Kidney (tissue), 13 donors: ENCODE measurements at regions not wholly inside any gene's neighbourhood (a gene's known extent, or its start where the extent isn't known, plus 50 kb on each side); places are given as distances from the start of the nearest gene placed in this dataset.

Source experiments
- DNase-seq, 5 donors: peaks; one replicate each; pipeline ENCODE4 v3.0.0-alpha.2; 2013 to 2020
- FAIRE-seq: peaks from 2 replicates; lab custom pipeline; 2012; peaks lifted over from hg19 to GRCh38; lab: Jason Lieb, UNC
- H3K27ac ChIP-seq, 2 donors: one replicate each; pipeline ENCODE4 v1.7.0; 2013; ENCODE audit warnings: low read depth in 2 of 2, low read length in 2 of 2, inconsistent platforms in 1 of 2
- H3K27me3 ChIP-seq: one replicate; pipeline ENCODE4 v1.7.1; 2013; ENCODE audit warnings: low read length, inconsistent platforms; ENCODE audit not compliant: control insufficient read depth, insufficient read depth
- H3K36me3 ChIP-seq, 3 donors: one replicate each; pipeline versions ENCODE4 v1.7.0 to v1.7.1; 2013; ENCODE audit warnings: low read length in 3 of 3, control low read depth in 1 of 3, inconsistent platforms in 1 of 3; ENCODE audit not compliant: insufficient read depth in 3 of 3, control insufficient read depth in 2 of 3
- H3K4me1 ChIP-seq, 3 donors: one replicate each; pipeline versions ENCODE4 v1.7.0 to v1.7.1; 2013; ENCODE audit warnings: low read length in 3 of 3, inconsistent platforms in 1 of 3, low read depth in 1 of 3; ENCODE audit not compliant: control insufficient read depth in 2 of 3, insufficient read depth in 2 of 3
- H3K4me3 ChIP-seq, 3 donors: one replicate each; pipeline versions ENCODE4 v1.7.0 to v1.8.1; 2013; ENCODE audit warnings: low read length in 3 of 3, control low read depth in 1 of 3, inconsistent platforms in 1 of 3
- H3K9ac ChIP-seq, 3 donors: one replicate each; pipeline versions ENCODE4 v1.7.0 to v1.7.1; 2013; ENCODE audit warnings: low read length in 3 of 3, control low read depth in 1 of 3, inconsistent platforms in 1 of 3
- H3K9me3 ChIP-seq, 3 donors: one replicate each; pipeline versions ENCODE4 v1.7.0 to v1.7.1; 2013; ENCODE audit warnings: low read length in 3 of 3, control low read depth in 1 of 3, inconsistent platforms in 1 of 3; ENCODE audit not compliant: control insufficient read depth in 2 of 3, insufficient read depth in 1 of 3
- CTCF ChIP-seq: IDR thresholded peaks from 3 replicates; pipeline ENCODE4 v1.5.1; 2012; ENCODE audit warnings: mild to moderate bottlenecking, moderate library complexity, borderline replicate concordance; ENCODE audit not compliant: insufficient read depth; ENCODE audit errors: extremely low read depth
- intact Hi-C: fragments of 100-400 bp; cut with DNase I; formaldehyde crosslinking; loops from one replicate; pipeline ENCODE4 v1.11.1; 2022
- donor health status: control.
- donor health status: control.
- donor health status: control.
- donor health status: control.
- donor health status: control.
- donor health status: DM: yes; HTN: yes; CAD: no.
- donor health status: Normal renal cell carcinoma (clear cell type).

- intact Hi-C loops: no loop called here
Measured at GRCh38 chr12:124227951-124228711, 66.8 kb upstream of the RFLNA start.

GRCh38 chr12:124229520-124229919, 65.4 kb upstream of the RFLNA start:
- DNase-seq (no peak), FAIRE-seq (no peak)
- Histone ChIP-seq H3K9me3 (peaks cover 0 to 15% (median 0%) of the 10 kb centered on the region in 3 donors), H3K9ac (no peak overlapping the region), H3K4me1 (no peaks in the 10 kb centered on the region), H3K36me3 (no peaks in the 10 kb centered on the region), H3K4me3 (no peak overlapping the region), H3K27ac (no peak overlapping the region), H3K27me3 (no peaks in the 10 kb centered on the region)
- TF ChIP-seq CTCF: no peak
- intact Hi-C loops: no loop called here

More at GRCh38 chr12:124227951-124228711, 66.8 kb upstream of the RFLNA start:
- H3K4me1 ChIP-seq: no peaks in the 10 kb centered on the region
- no peaks in the 10 kb centered on the region for H3K27me3 ChIP-seq
- no peaks in the 10 kb centered on the region for H3K36me3 ChIP-seq
- H3K9me3 ChIP-seq: peaks cover 0 to 15% (median 0%) of the 10 kb centered on the region in 3 donors
- no peak overlapping the region for H3K27ac ChIP-seq
- H3K4me3 ChIP-seq: no peak overlapping the region
- no peak for DNase-seq
- TF ChIP-seq CTCF: no peak
- no peak for FAIRE-seq
- no peak overlapping the region for H3K9ac ChIP-seq

- no peak overlapping the region for H3K9ac ChIP-seq
- H3K27ac ChIP-seq: no peak overlapping the region
- no peaks in the 10 kb centered on the region for H3K36me3 ChIP-seq
- H3K4me3 ChIP-seq: no peak overlapping the region
- H3K9me3 ChIP-seq: peaks cover 0 to 15% (median 0%) of the 10 kb centered on the region in 3 donors
- TF ChIP-seq CTCF: no peak
- DNase-seq: no peak
- no peaks in the 10 kb centered on the region for H3K27me3 ChIP-seq
- no peak for FAIRE-seq
- no peaks in the 10 kb centered on the region for H3K4me1 ChIP-seq
- intact Hi-C loops: no loop called here
Measured at GRCh38 chr12:124230117-124230757, 64.7 kb upstream of the RFLNA start.
